Activated T-cell treated with anti-CD3 and anti-CD28 coated beads, Interleukin-2, amount 50 U/mL, for 24 hours (primary cell): ENCODE measurements at regions not wholly inside any gene's neighbourhood (a gene's known extent, or its start where the extent isn't known, plus 50 kb on each side); places are given as distances from the start of the nearest gene placed in this dataset.
"Not testable (repeated sequence)": the region's sequence is repeated elsewhere in the genome, so short reads cannot be mapped to it uniquely, and the experiment has no call there.

Experiments used
- DNase-seq: peaks from one replicate; pipeline ENCODE4 v3.0.0-alpha.2; 2020
- H3K27ac Mint-ChIP-seq: 2 replicates; pipeline ENCODE4 v1.8.0; 2020; ENCODE audit warnings: mild to moderate bottlenecking, mixed read lengths
- H3K27me3 Mint-ChIP-seq: 2 replicates; pipeline ENCODE4 v1.8.0; 2020; ENCODE audit warnings: mixed read lengths
- H3K36me3 Mint-ChIP-seq: 2 replicates; pipeline ENCODE4 v1.8.0; 2020; ENCODE audit warnings: low read depth, mixed read lengths
- H3K4me1 Mint-ChIP-seq: 2 replicates; pipeline ENCODE4 v1.8.0; 2020; ENCODE audit warnings: low read depth, mixed read lengths
- H3K4me3 Mint-ChIP-seq: 2 replicates; pipeline ENCODE4 v1.8.0; 2020; ENCODE audit warnings: mild to moderate bottlenecking, moderate library complexity, mixed read lengths
- H3K9me3 Mint-ChIP-seq: 2 replicates; pipeline ENCODE4 v1.8.0; 2020; ENCODE audit warnings: mixed read lengths

DNA sequence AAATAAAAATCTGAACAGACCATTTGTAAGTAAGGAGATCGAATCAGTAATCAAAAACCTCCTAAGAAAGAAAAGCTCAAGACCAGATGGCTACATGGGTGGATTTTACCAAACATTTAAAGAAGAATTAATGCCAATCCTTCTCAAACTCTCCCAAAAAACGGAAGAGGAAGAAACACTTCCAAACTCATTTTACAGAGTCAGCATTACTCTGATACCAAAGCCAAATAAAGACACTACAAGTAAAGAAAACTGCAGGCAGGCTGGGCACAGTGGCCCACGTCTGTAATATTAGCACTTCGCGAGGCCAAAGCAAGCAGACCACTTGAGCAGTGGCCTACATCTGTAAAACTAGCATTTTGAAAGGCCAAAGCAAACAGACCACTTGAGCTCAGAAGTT lies 159.8 kb downstream of the DPY19L2 start:
- DNase-seq: no peak
- H3K27me3 Mint-ChIP-seq: no peaks in the 10 kb centered on the region
- no peak overlapping the region for H3K27ac Mint-ChIP-seq
- H3K4me1 Mint-ChIP-seq: no peaks in the 10 kb centered on the region
- peaks cover 16% of the 10 kb centered on the region for H3K9me3 Mint-ChIP-seq
- no peak overlapping the region for H3K4me3 Mint-ChIP-seq
- no peaks in the 10 kb centered on the region for H3K36me3 Mint-ChIP-seq

- Mint-ChIP-seq H3K4me3 (no peak overlapping the region), H3K27ac (no peak overlapping the region), H3K4me1 (no peaks in the 10 kb centered on the region), H3K36me3 (no peaks in the 10 kb centered on the region), H3K27me3 (peaks cover 3% of the 10 kb centered on the region), H3K9me3 (no peaks in the 10 kb centered on the region)
- no peak for DNase-seq
These were observed 168.7 kb downstream of the DPY19L2 start for GRCh38 chr12:63499567-63499966.

DNA sequence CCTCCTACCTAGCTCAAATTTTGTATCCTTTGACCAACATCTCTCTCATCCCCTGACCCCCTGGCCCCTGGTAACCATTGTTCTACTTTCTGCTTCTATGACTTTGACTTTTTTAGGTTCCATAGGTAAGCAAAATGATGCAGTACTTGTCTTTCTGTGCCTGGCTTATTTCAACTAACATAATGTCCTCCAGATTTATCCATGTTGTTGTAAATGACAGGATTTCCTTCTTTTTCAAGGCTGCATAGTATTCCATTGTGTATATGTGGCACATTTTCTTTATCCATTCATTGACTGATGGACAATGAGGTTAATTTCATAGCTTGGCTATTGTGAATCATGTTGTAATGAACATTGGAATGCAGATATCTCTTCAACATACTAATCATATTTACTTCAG lies 170.1 kb downstream of the DPY19L2 start:
- H3K4me3 Mint-ChIP-seq: no peak overlapping the region
- H3K27ac Mint-ChIP-seq: no peak overlapping the region
- no peaks in the 10 kb centered on the region for H3K4me1 Mint-ChIP-seq
- no peaks in the 10 kb centered on the region for H3K9me3 Mint-ChIP-seq
- H3K36me3 Mint-ChIP-seq: no peaks in the 10 kb centered on the region
- H3K27me3 Mint-ChIP-seq: peaks cover 3% of the 10 kb centered on the region
- no peak for DNase-seq

DNA sequence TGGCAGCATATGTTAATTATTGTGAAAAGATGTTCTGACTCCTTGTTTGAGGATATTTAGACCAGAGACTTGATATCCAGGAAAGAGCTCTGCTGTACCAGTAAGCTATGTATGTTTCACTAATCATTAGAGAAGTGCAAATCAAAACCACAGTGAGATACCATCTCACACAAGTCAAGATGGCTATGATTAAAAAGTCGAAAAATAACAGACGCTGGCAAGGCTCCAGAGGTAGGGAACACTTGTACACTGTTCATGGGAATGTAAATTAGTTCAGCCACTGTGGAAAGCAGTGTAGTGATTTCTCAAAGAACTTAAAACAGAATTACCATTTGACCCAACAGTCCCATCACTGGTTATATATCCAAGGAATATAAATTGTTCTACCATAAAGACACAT lies 171.6 kb downstream of the DPY19L2 start:
- Mint-ChIP-seq H3K9me3 (no peaks in the 10 kb centered on the region), H3K4me1 (no peaks in the 10 kb centered on the region), H3K36me3 (no peaks in the 10 kb centered on the region), H3K27ac (no peak overlapping the region), H3K27me3 (peaks cover 3% of the 10 kb centered on the region), H3K4me3 (no peak overlapping the region)
- DNase-seq: no peak

GRCh38 chr12:63495974-63496373 lies 172.3 kb downstream of the DPY19L2 start:
- no peaks in the 10 kb centered on the region for H3K9me3 Mint-ChIP-seq
- peaks cover 3% of the 10 kb centered on the region for H3K27me3 Mint-ChIP-seq
- no peak for DNase-seq
- H3K4me3 Mint-ChIP-seq: no peak overlapping the region
- H3K4me1 Mint-ChIP-seq: no peaks in the 10 kb centered on the region
- H3K27ac Mint-ChIP-seq: no peak overlapping the region
- H3K36me3 Mint-ChIP-seq: no peaks in the 10 kb centered on the region

GRCh38 chr12:63493357-63493756 lies 174.9 kb downstream of the DPY19L2 start:
- not testable (repeated sequence) for DNase-seq, H3K4me3 Mint-ChIP-seq, H3K36me3 Mint-ChIP-seq, H3K27me3 Mint-ChIP-seq, H3K27ac Mint-ChIP-seq, H3K4me1 Mint-ChIP-seq, H3K9me3 Mint-ChIP-seq

GRCh38 chr12:63480186-63480585 lies 188.1 kb downstream of the DPY19L2 start:
- Mint-ChIP-seq H3K4me3 (no peak overlapping the region), H3K27ac (no peak overlapping the region), H3K9me3 (no peaks in the 10 kb centered on the region), H3K4me1 (no peaks in the 10 kb centered on the region), H3K27me3 (peaks cover 3% of the 10 kb centered on the region), H3K36me3 (no peaks in the 10 kb centered on the region)
- DNase-seq: no peak

GRCh38 chr12:63470161-63470560 lies 198.1 kb downstream of the DPY19L2 start:
- no peak overlapping the region for H3K27ac Mint-ChIP-seq
- no peaks in the 10 kb centered on the region for H3K9me3 Mint-ChIP-seq
- no peaks in the 10 kb centered on the region for H3K4me1 Mint-ChIP-seq
- H3K36me3 Mint-ChIP-seq: no peaks in the 10 kb centered on the region
- no peaks in the 10 kb centered on the region for H3K27me3 Mint-ChIP-seq
- no peak for DNase-seq
- no peak overlapping the region for H3K4me3 Mint-ChIP-seq

- H3K4me3 Mint-ChIP-seq: no peak overlapping the region
- H3K27ac Mint-ChIP-seq: no peak overlapping the region
These were observed 200.3 kb downstream of the DPY19L2 start for GRCh38 chr12:63467951-63468350.

DNA sequence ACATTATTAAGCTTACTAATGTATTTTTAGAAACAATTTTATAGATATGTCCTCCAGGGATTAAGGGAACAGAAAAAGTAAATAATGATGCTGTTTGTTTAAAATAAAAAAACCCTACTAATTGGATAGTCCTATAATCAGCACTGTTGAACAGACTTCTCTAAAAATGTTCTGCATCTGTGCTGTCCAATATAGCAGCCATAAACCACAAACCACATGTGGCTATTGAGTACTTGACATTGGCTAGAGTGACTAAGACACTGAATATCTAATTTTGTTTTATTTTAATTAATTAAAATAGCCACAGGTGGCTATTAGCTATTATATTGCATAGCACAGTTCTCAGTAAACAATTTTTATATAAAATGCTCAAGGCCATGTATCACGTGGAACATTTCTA lies 210.4 kb downstream of the DPY19L2 start:
- no peaks in the 10 kb centered on the region for H3K36me3 Mint-ChIP-seq
- no peak overlapping the region for H3K4me3 Mint-ChIP-seq
- no peaks in the 10 kb centered on the region for H3K27me3 Mint-ChIP-seq
- H3K9me3 Mint-ChIP-seq: peaks cover 10% of the 10 kb centered on the region
- no peak overlapping the region for H3K27ac Mint-ChIP-seq
- DNase-seq: no peak
- no peaks in the 10 kb centered on the region for H3K4me1 Mint-ChIP-seq

More at GRCh38 chr12:63467951-63468350, 200.3 kb downstream of the DPY19L2 start:
- no peaks in the 10 kb centered on the region for H3K9me3 Mint-ChIP-seq
- DNase-seq: no peak
- no peaks in the 10 kb centered on the region for H3K27me3 Mint-ChIP-seq
- H3K4me1 Mint-ChIP-seq: no peaks in the 10 kb centered on the region
- H3K36me3 Mint-ChIP-seq: no peaks in the 10 kb centered on the region

DNA sequence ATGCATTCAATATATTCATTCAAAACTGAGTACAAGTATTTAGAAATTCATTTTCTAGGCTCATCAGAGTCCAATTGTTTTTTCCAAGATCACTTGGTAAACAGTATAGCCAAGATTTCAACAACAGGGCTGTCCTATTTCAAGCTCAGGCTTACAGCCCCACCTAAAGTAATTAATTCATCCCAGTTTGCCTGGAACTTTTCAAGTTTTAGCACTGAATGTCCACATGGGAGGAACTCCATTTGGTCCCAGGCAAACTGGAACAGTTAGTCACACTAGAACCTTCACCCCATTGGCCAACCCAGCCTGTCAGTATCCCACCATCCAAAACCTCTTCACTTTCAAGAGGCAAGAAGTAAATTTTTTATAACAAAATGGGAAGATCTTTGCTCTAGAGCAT lies 210.9 kb downstream of the DPY19L2 start:
- Mint-ChIP-seq H3K27me3 (no peaks in the 10 kb centered on the region), H3K4me3 (no peak overlapping the region), H3K4me1 (no peaks in the 10 kb centered on the region), H3K9me3 (peaks cover 6% of the 10 kb centered on the region), H3K36me3 (no peaks in the 10 kb centered on the region), H3K27ac (no peak overlapping the region)
- DNase-seq: no peak

DNA sequence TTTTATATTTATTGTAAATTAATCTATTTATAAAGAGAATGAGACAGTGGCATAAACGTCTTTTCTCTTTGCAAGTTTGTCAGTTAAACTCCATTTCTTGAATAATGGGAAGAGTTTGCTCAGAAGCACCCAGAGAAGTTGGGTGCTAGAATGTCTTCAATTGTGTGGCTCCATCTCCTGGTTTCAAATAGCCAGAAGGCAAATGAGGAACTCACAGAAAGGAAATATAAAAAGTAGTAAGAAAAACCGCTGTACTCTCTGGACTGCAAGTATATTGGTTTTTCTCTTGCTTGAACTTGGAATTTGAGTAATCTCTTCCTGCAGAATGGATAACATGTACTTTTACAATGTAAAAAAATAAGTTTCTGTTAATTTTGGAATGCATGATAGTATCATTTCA lies 217.5 kb downstream of the DPY19L2 start:
- Mint-ChIP-seq H3K9me3 (no peaks in the 10 kb centered on the region), H3K4me3 (no peak overlapping the region), H3K4me1 (no peaks in the 10 kb centered on the region), H3K27ac (no peak overlapping the region), H3K27me3 (no peaks in the 10 kb centered on the region), H3K36me3 (no peaks in the 10 kb centered on the region)
- DNase-seq: no peak

DNA sequence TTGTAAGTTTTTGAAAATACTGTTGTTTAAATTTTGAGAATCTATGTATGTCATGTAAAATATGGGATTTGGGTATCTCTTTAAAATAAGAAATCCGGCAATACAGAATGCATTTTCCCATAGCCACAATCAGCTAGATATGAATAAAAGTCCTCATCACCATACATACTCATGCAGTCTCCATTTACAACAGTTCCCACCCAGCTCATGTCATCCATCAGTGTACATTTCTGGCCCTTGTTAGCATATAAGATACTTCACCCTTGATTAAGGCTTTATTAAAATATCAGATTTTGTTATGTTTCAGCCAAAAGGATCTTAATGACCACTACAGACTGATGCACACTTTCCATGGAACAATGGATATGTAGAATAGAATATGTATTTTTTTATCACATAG lies 218.0 kb downstream of the DPY19L2 start:
- Mint-ChIP-seq H3K36me3 (no peaks in the 10 kb centered on the region), H3K4me3 (no peak overlapping the region), H3K9me3 (no peaks in the 10 kb centered on the region), H3K27ac (no peak overlapping the region), H3K27me3 (no peaks in the 10 kb centered on the region), H3K4me1 (no peaks in the 10 kb centered on the region)
- DNase-seq: no peak

DNA sequence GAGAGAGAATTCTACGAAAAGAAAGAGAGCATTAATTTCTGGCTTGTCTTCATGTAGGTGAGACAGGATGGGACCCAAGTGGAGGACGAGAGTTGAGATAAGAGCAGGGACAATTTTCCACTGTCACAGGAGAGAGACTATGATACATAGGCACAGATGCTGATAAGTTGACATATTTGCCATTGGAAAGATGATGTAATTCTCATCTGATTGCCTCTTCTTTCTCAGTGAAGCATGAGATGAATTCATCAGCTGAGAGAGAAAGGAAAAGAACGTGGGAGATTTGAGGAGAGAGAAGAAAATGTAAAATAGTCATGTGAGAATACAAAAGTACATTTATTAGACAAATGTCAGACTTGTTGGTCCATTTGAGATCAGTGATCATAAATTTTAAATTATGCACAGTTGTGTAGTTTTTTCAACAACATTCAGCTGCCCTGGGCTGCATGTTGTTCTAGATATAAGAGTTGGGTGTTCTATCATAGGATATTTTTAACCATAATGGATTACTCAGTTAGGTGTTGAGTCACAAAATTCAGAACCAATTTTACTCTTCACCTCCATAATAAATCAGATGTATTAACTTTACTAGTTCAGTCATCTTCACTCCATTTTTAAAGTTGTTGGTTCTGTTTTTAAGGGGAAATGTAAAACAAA lies 222.9 kb downstream of the DPY19L2 start:
- H3K9me3 Mint-ChIP-seq: no peaks in the 10 kb centered on the region
- no peaks in the 10 kb centered on the region for H3K4me1 Mint-ChIP-seq
- no peak for DNase-seq
- no peaks in the 10 kb centered on the region for H3K36me3 Mint-ChIP-seq
- no peak overlapping the region for H3K4me3 Mint-ChIP-seq
- H3K27ac Mint-ChIP-seq: no peak overlapping the region
- no peaks in the 10 kb centered on the region for H3K27me3 Mint-ChIP-seq

DNA sequence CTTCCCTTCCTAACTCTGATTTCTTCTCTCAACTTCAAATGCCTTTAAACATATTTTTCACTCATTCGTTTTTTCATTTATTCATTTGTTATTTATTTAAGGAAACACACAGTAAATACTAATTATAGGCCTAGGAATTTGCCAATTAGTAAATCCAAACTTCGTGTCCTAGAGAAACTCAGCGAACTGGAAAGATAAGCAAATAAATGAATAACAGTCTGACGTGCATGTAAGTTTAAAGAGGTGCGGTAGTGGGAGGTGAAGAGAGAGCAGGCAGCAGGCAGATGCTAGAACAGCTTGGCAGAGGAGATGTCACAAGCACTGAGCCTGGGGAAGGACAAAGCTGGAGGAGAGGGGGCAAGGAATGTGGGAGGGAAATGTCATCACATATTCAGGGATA lies 228.2 kb downstream of the DPY19L2 start:
- Mint-ChIP-seq H3K36me3 (no peaks in the 10 kb centered on the region), H3K27ac (no peak overlapping the region), H3K4me1 (no peaks in the 10 kb centered on the region), H3K27me3 (no peaks in the 10 kb centered on the region), H3K4me3 (no peak overlapping the region), H3K9me3 (peaks cover 3% of the 10 kb centered on the region)
- DNase-seq: no peak

DNA sequence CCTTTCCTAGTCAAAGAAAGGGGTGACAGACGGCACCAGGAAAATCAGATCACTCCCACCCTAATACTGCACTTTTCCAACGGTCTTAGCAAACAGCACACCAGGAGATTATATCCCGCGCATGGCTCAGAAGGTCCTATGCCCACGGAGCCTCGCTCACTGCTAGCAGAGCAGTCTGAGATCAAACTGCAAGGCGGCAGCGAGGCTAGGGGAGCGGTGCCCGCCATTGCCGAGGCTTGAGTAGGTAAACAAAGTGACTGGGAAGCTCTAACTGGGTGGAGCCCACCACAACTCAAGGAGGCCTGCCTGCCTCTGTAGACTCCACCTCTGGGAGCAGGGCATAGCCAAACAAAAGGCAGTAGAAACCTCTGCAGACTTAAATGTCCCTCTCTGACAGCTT lies 233.9 kb downstream of the DPY19L2 start:
- H3K4me1 Mint-ChIP-seq, H3K36me3 Mint-ChIP-seq, H3K4me3 Mint-ChIP-seq, H3K27ac Mint-ChIP-seq, H3K27me3 Mint-ChIP-seq, DNase-seq: not testable (repeated sequence)
- H3K9me3 Mint-ChIP-seq: peaks cover 11% of the 10 kb centered on the region
